H1 (cell line): ENCODE measurements at regions not wholly inside any gene's neighbourhood (a gene's known extent, or its start where the extent isn't known, plus 50 kb on each side); places are given as distances from the start of the nearest gene placed in this dataset.

Source experiments
- CTCF ChIA-PET: fragments of 300-600 bp; sonication (Branson Sonifier 250); formaldehyde crosslinking; loops from one replicate; lab custom pipeline; 2021; ENCODE audit not compliant: partially characterized antibody; lab: Charles Lee
- POLR2A ChIA-PET: fragments of 300-600 bp; sonication (Branson Sonifier 250); formaldehyde crosslinking; loops from one replicate; lab custom pipeline; 2021; ENCODE audit warnings: inconsistent platforms; ENCODE audit not compliant: partially characterized antibody; lab: Charles Lee
- DNase-seq, 2 experiments: peaks; one replicate each; pipeline versions ENCODE4 v3.0.0 to v3.0.0-alpha.2; 2010 to 2022; ENCODE audit warnings: low spot score in 2 of 2, low read depth in 1 of 2, mixed read lengths in 1 of 2
- FAIRE-seq: peaks from 2 replicates; lab custom pipeline; 2011; peaks lifted over from hg19 to GRCh38; lab: Jason Lieb, UNC
- H2AFZ ChIP-seq: 2 replicates; pipeline ENCODE4 v1.8.1; 2012; ENCODE audit warnings: low read length, inconsistent platforms
- H2AK5ac ChIP-seq: 2 replicates; pipeline ENCODE4 v1.6.1; 2013; ENCODE audit warnings: low read depth, low read length
- H2BK120ac ChIP-seq: replicated peaks from 2 replicates; pipeline ENCODE3; 2013; ENCODE audit warnings: low read depth, low read length, inconsistent platforms
- H2BK12ac ChIP-seq: 2 replicates; pipeline ENCODE4 v1.6.1; 2013; ENCODE audit warnings: low read depth, low read length
- H2BK15ac ChIP-seq: 2 replicates; pipeline ENCODE4 v1.6.1; 2013; ENCODE audit warnings: low read length
- H2BK20ac ChIP-seq: 2 replicates; pipeline ENCODE4 v1.6.1; 2013; ENCODE audit warnings: low read length
- H2BK5ac ChIP-seq: 2 replicates; pipeline ENCODE4 v1.6.1; 2013; ENCODE audit warnings: low read depth, low read length
- H3K14ac ChIP-seq: 2 replicates; pipeline ENCODE4 v1.6.1; 2013; ENCODE audit warnings: inconsistent platforms; ENCODE audit not compliant: insufficient read length
- H3K18ac ChIP-seq: 2 replicates; pipeline ENCODE4 v1.6.1; 2013; ENCODE audit warnings: low read length; ENCODE audit errors: extremely low read depth
- H3K23ac ChIP-seq: 2 replicates; pipeline ENCODE4 v1.6.1; 2013; ENCODE audit warnings: inconsistent platforms; ENCODE audit not compliant: insufficient read length
- H3K23me2 ChIP-seq: 2 replicates; pipeline ENCODE4 v1.6.1; 2013; ENCODE audit warnings: low read depth, low read length
- H3K27ac ChIP-seq: 2 replicates; pipeline ENCODE4 v1.6.1; 2011; ENCODE audit warnings: low read depth, low read length, inconsistent platforms
- H3K27me3 ChIP-seq, 4 experiments: replicated peaks in 1 of 4; 1 replicate in 1 of 4; 2 replicates in 3 of 4; pipeline versions ENCODE4 v1.6.1 to v1.8.1; 2011 to 2013; ENCODE audit warnings: low read length in 3 of 4, mild to moderate bottlenecking in 3 of 4, inconsistent platforms in 2 of 4, mixed read lengths in 2 of 4, moderate library complexity in 1 of 4; ENCODE audit not compliant: control insufficient read depth in 3 of 4, insufficient read depth in 3 of 4; ENCODE audit errors: extremely low read depth in 1 of 4
- H3K36me3 ChIP-seq, 4 experiments: 2 replicates each; pipeline versions ENCODE4 v1.6.1 to v1.8.1; 2011 to 2013; ENCODE audit warnings: mild to moderate bottlenecking in 4 of 4, low read length in 3 of 4, moderate library complexity in 2 of 4, control low read depth in 1 of 4, inconsistent platforms in 1 of 4; ENCODE audit not compliant: insufficient read depth in 4 of 4, control insufficient read depth in 2 of 4
- H3K4ac ChIP-seq: replicated peaks from 2 replicates; pipeline ENCODE3; 2013; ENCODE audit warnings: low read length, low read depth, mixed read lengths, inconsistent platforms; ENCODE audit not compliant: insufficient read length
- H3K4me1 ChIP-seq, 4 experiments: replicated peaks in 1 of 4; 1 replicate in 1 of 4; 2 replicates in 3 of 4; pipeline versions ENCODE4 v1.6.1 to v1.8.1; 2011 to 2013; ENCODE audit warnings: low read length in 3 of 4, inconsistent platforms in 2 of 4, mixed read lengths in 1 of 4; ENCODE audit not compliant: insufficient read depth in 4 of 4, control insufficient read depth in 3 of 4
- H3K4me2 ChIP-seq, 2 experiments: 2 replicates each; pipeline versions ENCODE4 v1.6.1 to v1.8.1; 2011 to 2013; ENCODE audit warnings: low read depth in 2 of 2, low read length in 2 of 2, control low read depth in 1 of 2, inconsistent platforms in 1 of 2, mild to moderate bottlenecking in 1 of 2; ENCODE audit not compliant: insufficient read depth in 1 of 2
- H3K4me3 ChIP-seq, 4 experiments: fragments of 200-600, 300-600 bp in 1 of 4; sonication (generic), shearing (Covaris generic), sonication (Bioruptor Twin) in 1 of 4; 2 replicates each; pipeline versions ENCODE4 v1.5.1 to v1.8.1; 2011 to 2016; ENCODE audit warnings: low read length in 4 of 4, low read depth in 3 of 4, control low read depth in 2 of 4, inconsistent platforms in 2 of 4, mild to moderate bottlenecking in 2 of 4, mixed read lengths in 1 of 4, moderate library complexity in 1 of 4; ENCODE audit not compliant: insufficient read depth in 2 of 4; ENCODE audit errors: extremely low read depth in 1 of 4
- H3K56ac ChIP-seq: replicated peaks from 2 replicates; pipeline ENCODE3; 2013; ENCODE audit warnings: low read depth, mild to moderate bottlenecking, mixed read lengths, low read length, inconsistent platforms; ENCODE audit not compliant: insufficient read length
- H3K79me1 ChIP-seq: 2 replicates; pipeline ENCODE4 v1.6.1; 2013; ENCODE audit warnings: low read depth, low read length, control low read depth
- H3K79me2 ChIP-seq, 2 experiments: 2 replicates each; pipeline versions ENCODE4 v1.6.1 to v1.8.1; 2012 to 2013; ENCODE audit warnings: low read length in 2 of 2, mild to moderate bottlenecking in 2 of 2, inconsistent platforms in 1 of 2; ENCODE audit not compliant: insufficient read depth in 2 of 2, control insufficient read depth in 1 of 2
- H3K9ac ChIP-seq, 4 experiments: replicated peaks in 1 of 4; 1 replicate in 1 of 4; 2 replicates in 3 of 4; pipeline versions ENCODE4 v1.6.1 to v1.8.1; 2011 to 2013; ENCODE audit warnings: low read depth in 3 of 4, low read length in 3 of 4, control low read depth in 2 of 4, mild to moderate bottlenecking in 2 of 4, moderate library complexity in 2 of 4, inconsistent platforms in 1 of 4; ENCODE audit errors: extremely low read depth in 1 of 4
- H3K9me3 ChIP-seq, 2 experiments: 2 replicates each; pipeline versions ENCODE4 v1.6.1 to v1.8.1; 2012 to 2013; ENCODE audit warnings: mild to moderate bottlenecking in 2 of 2, moderate library complexity in 2 of 2, control low read depth in 1 of 2, inconsistent platforms in 1 of 2, low read depth in 1 of 2, low read length in 1 of 2, mixed read lengths in 1 of 2; ENCODE audit not compliant: insufficient read depth in 2 of 2
- H4K20me1 ChIP-seq, 2 experiments: replicated peaks in 1 of 2; 2 replicates each; pipeline versions ENCODE3 to v1.8.1; 2011 to 2013; ENCODE audit warnings: inconsistent platforms in 2 of 2, low read length in 2 of 2, mild to moderate bottlenecking in 1 of 2; ENCODE audit not compliant: insufficient read depth in 2 of 2, control insufficient read depth in 1 of 2
- H4K5ac ChIP-seq: 2 replicates; pipeline ENCODE4 v1.6.1; 2013; ENCODE audit warnings: low read length, low read depth, mixed read lengths, inconsistent platforms; ENCODE audit not compliant: insufficient read length
- H4K8ac ChIP-seq: 2 replicates; pipeline ENCODE4 v1.8.0; 2013; ENCODE audit warnings: mild to moderate bottlenecking, moderate library complexity, low read length, inconsistent platforms; ENCODE audit not compliant: insufficient read depth; ENCODE audit errors: extremely low read depth
- H4K91ac ChIP-seq: replicated peaks from 2 replicates; pipeline ENCODE3; 2013; ENCODE audit warnings: low read length, mixed read lengths, inconsistent platforms; ENCODE audit not compliant: insufficient read length
- BCL11A ChIP-seq, 2 experiments: IDR thresholded peaks; one replicate each; pipeline ENCODE4 v1.6.1; 2011; ENCODE audit warnings: low read depth in 2 of 2, low read length in 2 of 2, mild to moderate bottlenecking in 2 of 2
- HDAC6 ChIP-seq: IDR thresholded peaks from one replicate; pipeline ENCODE4 v1.7.1; 2012; ENCODE audit warnings: low read depth, mild to moderate bottlenecking, inconsistent platforms, low read length, moderate library complexity
- KDM4A ChIP-seq: IDR thresholded peaks from one replicate; pipeline ENCODE4 v1.7.1; 2012; ENCODE audit warnings: low read depth, mild to moderate bottlenecking, moderate library complexity, low read length, inconsistent platforms; ENCODE audit not compliant: severe bottlenecking
- RBBP5 ChIP-seq: IDR thresholded peaks from 2 replicates; pipeline ENCODE4 v1.7.1; 2012; ENCODE audit warnings: low read depth, mild to moderate bottlenecking, inconsistent platforms, low read length, moderate library complexity, borderline replicate concordance
- RFX5 ChIP-seq: IDR thresholded peaks from 2 replicates; pipeline ENCODE4 v1.6.1; 2011; ENCODE audit warnings: low read depth, low read length, improper control_type of control experiment, borderline replicate concordance
- SAP30 ChIP-seq: fragments of 300-600 bp; sonication (generic); IDR thresholded peaks from 2 replicates; pipeline ENCODE4 v1.7.1; 2012; ENCODE audit warnings: low read length, moderate library complexity, mild to moderate bottlenecking, inconsistent platforms; ENCODE audit not compliant: insufficient read depth, insufficient replicate concordance
- WGBS, 2 experiments: shearing (Covaris generic) in 1 of 2; methylation state at CpG; one replicate each; pipeline versions ENCODE4 v1.1.6 to v1.1.7; 2013 to 2015; ENCODE audit warnings: low lambda C conversion rate in 2 of 2, mixed read lengths in 2 of 2, inconsistent platforms in 1 of 2, low coverage in 1 of 2, missing lambda C conversion rate in 1 of 2; ENCODE audit not compliant: insufficient replicate concordance in 2 of 2, insufficient coverage in 1 of 2, insufficient read length in 1 of 2; ENCODE audit errors: extremely low coverage in 1 of 2, missing lambda C conversion rate in 1 of 2; 5-methylcytosine and 5-hydroxymethylcytosine counted together
- TF ChIP-seq, protein P1 (sequence below): IDR thresholded peaks from 2 replicates; pipeline ENCODE4 v1.6.1; 2011; ENCODE audit warnings: low read length, improper control_type of control experiment
- TF ChIP-seq, protein P2 (sequence below): IDR thresholded peaks from 2 replicates; pipeline ENCODE4 v1.6.1; 2012; ENCODE audit warnings: inconsistent platforms

DNA sequence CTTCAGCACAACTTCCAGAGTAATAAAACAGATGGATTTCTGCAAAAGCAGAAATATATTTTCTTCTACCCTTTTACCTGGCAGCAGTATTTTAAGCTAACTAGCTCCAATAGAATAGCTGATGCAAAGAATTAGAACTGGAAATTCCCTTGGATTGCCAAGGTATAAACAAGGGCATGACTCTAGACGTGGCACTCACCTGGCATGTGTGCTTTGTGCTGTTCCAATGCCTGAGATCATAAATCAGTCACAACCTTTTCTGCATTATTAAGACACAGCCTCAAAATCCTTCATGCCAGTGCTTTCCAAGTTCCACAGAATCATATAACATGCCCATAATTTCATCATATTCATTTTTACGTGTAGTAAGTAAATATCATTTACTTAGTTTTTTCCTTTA, 1048.7 kb downstream of the ADGRL2 start:
- H3K9me3 ChIP-seq: no peaks in the 10 kb centered on the region
- no peak overlapping the region for H2AFZ ChIP-seq
- H3K23me2 ChIP-seq: no peaks in the 10 kb centered on the region; the same call in 1 of the 2 replicates
- no peak overlapping the region for H3K9ac ChIP-seq
- no peak overlapping the region for H3K14ac ChIP-seq
- no peaks in the 10 kb centered on the region for H3K79me1 ChIP-seq
- POLR2A ChIA-PET: no interaction called here
- TF ChIP-seq RBBP5: no peak
- no peak for TF ChIP-seq KDM4A
- TF ChIP-seq BCL11A (IDR thresholded peaks at IDR 0.05; ENCODE audit: low read depth in 2 of 2, low read length in 2 of 2): no peak
- TF ChIP-seq, protein P1, sequence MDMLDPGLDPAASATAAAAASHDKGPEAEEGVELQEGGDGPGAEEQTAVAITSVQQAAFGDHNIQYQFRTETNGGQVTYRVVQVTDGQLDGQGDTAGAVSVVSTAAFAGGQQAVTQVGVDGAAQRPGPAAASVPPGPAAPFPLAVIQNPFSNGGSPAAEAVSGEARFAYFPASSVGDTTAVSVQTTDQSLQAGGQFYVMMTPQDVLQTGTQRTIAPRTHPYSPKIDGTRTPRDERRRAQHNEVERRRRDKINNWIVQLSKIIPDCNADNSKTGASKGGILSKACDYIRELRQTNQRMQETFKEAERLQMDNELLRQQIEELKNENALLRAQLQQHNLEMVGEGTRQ: no peak
- no peak for TF ChIP-seq SAP30
- TF ChIP-seq, protein P2, sequence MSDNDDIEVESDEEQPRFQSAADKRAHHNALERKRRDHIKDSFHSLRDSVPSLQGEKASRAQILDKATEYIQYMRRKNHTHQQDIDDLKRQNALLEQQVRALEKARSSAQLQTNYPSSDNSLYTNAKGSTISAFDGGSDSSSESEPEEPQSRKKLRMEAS: no peak
- no peak for TF ChIP-seq RFX5
- no peak for TF ChIP-seq HDAC6
- no peak overlapping the region for H4K5ac ChIP-seq
- H2BK5ac ChIP-seq: no peak overlapping the region; the same call in 1 of the 2 replicates
- no peak overlapping the region for H2AK5ac ChIP-seq
- 79% methylated on average over 2 of the region's 2 CpGs; no CpG with 5 or more reads in 1 of the 2 experiments for WGBS, 2 experiments
- no peak overlapping the region for H3K4me2 ChIP-seq
- H2BK120ac ChIP-seq: no peak overlapping the region
- no peak overlapping the region for H4K8ac ChIP-seq
- no peaks in the 10 kb centered on the region for H4K20me1 ChIP-seq
- H3K18ac ChIP-seq: no peak overlapping the region; the same call in 1 of the 2 replicates
- CTCF ChIA-PET: interaction anchor here (1.2 kb wide), 1 partner anchor 74 kb away, joined by 3 read pairs; no protein-coding TSS in a partner anchor
- no peaks in the 10 kb centered on the region for H3K27me3 ChIP-seq
- FAIRE-seq: peak; percentile 52
- H3K4ac ChIP-seq: no peak overlapping the region
- DNase-seq: no peak
- no peak overlapping the region for H2BK12ac ChIP-seq
- H3K23ac ChIP-seq: no peak overlapping the region
- peak overlapping the region; percentile 70 for H4K91ac ChIP-seq
- H3K36me3 ChIP-seq: no peaks in the 10 kb centered on the region
- H3K56ac ChIP-seq: no peak overlapping the region
- no peak overlapping the region for H3K4me3 ChIP-seq
- peaks cover 0 to 11% of the 10 kb centered on the region in 2 experiments; a peak in 2 of 4 replicates for H3K79me2 ChIP-seq
- 0 out of 2 replicates have a peak overlapping the region, but pooled peaks have one; percentile 38 for H2BK20ac ChIP-seq
- H3K27ac ChIP-seq: no peak overlapping the region
- H2BK15ac ChIP-seq: no peak overlapping the region
- peaks cover 3 to 20% (median 12%) of the 10 kb centered on the region in 4 experiments; a peak in 6 of 7 replicates for H3K4me1 ChIP-seq
